NCI-H82 (cell line): ENCODE measurements at regions not wholly inside any gene's neighbourhood (a gene's known extent, or its start where the extent isn't known, plus 50 kb on each side); places are given as distances from the start of the nearest gene placed in this dataset.
"Not testable (repeated sequence)": the region's sequence is repeated elsewhere in the genome, so short reads cannot be mapped to it uniquely, and the experiment has no call there.

ENCODE experiments used
- DNase-seq: peaks from one replicate; lab custom pipeline; 2025; lab: John Stamatoyannopoulos, UW

- DNase-seq, result no peak
Observed at GRCh38 chr6:132045877-132046276, 94.7 kb upstream of the CCN2 start.

- DNase-seq, result no peak
Observed at GRCh38 chr6:132043148-132043547, 92.0 kb upstream of the CCN2 start.

GRCh38 chr6:132041706-132042105 is 90.5 kb upstream of the CCN2 start:
- DNase-seq, result no peak

GRCh38 chr6:132028029-132028428 is 76.9 kb upstream of the CCN2 start:
- no peak for DNase-seq

GRCh38 chr6:132025468-132025867 is 74.3 kb upstream of the CCN2 start:
- DNase-seq, result no peak

GRCh38 chr6:132023490-132023889 is 72.3 kb upstream of the CCN2 start:
- no peak for DNase-seq

GRCh38 chr6:132021552-132022375 is 70.6 kb upstream of the CCN2 start:
- no peak for DNase-seq

GRCh38 chr6:132020918-132021317 is 69.7 kb upstream of the CCN2 start:
- DNase-seq, result not testable (repeated sequence)

GRCh38 chr6:132020138-132020581 is 69.0 kb upstream of the CCN2 start:
- DNase-seq, result no peak

GRCh38 chr6:132019586-132019985 is 68.4 kb upstream of the CCN2 start:
- DNase-seq, result no peak

- no peak for DNase-seq
Observed at GRCh38 chr6:132017942-132018341, 66.8 kb upstream of the CCN2 start.

GRCh38 chr6:132016396-132016795 is 65.2 kb upstream of the CCN2 start:
- no peak for DNase-seq

- peak; percentile 70 for DNase-seq
Observed at GRCh38 chr6:132011582-132011981, 60.4 kb upstream of the CCN2 start.

- DNase-seq, result no peak
Observed at GRCh38 chr6:132009175-132009574, 58.0 kb upstream of the CCN2 start.

GRCh38 chr6:132007474-132008190 is 56.5 kb upstream of the CCN2 start:
- DNase-seq, result no peak

GRCh38 chr6:132005178-132005577 is 54.0 kb upstream of the CCN2 start:
- DNase-seq, result no peak

GRCh38 chr6:132004668-132005067 is 53.5 kb upstream of the CCN2 start:
- no peak for DNase-seq

- DNase-seq, result no peak
Observed at GRCh38 chr6:132003516-132004178, 52.5 kb upstream of the CCN2 start.
